ENCODE measurements at regions not wholly inside any gene's neighbourhood (a gene's known extent, or its start where the extent isn't known, plus 50 kb on each side); places are given as distances from the start of the nearest gene placed in this dataset.

DNA sequence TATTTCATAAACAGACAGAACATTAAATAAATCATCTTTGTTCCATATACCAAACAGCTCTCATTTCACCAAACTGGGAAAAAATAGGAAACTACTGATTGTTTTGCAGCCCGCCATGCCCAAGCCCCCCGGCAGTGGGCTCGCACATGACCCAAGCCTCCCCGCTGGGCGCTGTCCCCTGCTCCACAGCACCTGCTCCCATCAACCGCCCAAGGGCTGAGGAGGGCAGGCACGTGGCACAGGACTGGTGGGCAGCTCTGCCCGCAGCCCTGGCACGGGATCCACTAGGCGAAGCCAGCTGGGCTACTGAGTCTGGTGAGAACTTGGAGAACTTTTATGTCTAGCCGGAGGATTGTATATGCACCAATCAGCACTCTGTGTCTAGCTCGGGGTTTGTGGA lies 554.8 kb upstream of the CCNG1 start:
- H3K27me3 ChIP-seq (ENCODE audit: control insufficient read depth, insufficient read depth, low read length): no peaks in the 10 kb centered on the region
- DNase-seq (ENCODE audit: low read depth): no peak
- H3K4me3 ChIP-seq (ENCODE audit: low read depth, low read length): no peak overlapping the region
- H3K36me3 ChIP-seq (ENCODE audit: control insufficient read depth, insufficient read depth, low read length): no peaks in the 10 kb centered on the region
- TF ChIP-seq, protein P1, sequence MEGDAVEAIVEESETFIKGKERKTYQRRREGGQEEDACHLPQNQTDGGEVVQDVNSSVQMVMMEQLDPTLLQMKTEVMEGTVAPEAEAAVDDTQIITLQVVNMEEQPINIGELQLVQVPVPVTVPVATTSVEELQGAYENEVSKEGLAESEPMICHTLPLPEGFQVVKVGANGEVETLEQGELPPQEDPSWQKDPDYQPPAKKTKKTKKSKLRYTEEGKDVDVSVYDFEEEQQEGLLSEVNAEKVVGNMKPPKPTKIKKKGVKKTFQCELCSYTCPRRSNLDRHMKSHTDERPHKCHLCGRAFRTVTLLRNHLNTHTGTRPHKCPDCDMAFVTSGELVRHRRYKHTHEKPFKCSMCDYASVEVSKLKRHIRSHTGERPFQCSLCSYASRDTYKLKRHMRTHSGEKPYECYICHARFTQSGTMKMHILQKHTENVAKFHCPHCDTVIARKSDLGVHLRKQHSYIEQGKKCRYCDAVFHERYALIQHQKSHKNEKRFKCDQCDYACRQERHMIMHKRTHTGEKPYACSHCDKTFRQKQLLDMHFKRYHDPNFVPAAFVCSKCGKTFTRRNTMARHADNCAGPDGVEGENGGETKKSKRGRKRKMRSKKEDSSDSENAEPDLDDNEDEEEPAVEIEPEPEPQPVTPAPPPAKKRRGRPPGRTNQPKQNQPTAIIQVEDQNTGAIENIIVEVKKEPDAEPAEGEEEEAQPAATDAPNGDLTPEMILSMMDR (IDR thresholded peaks at IDR 0.05; ENCODE audit: insufficient read depth, low read length, poor library complexity, severe bottlenecking): no peak

DNA sequence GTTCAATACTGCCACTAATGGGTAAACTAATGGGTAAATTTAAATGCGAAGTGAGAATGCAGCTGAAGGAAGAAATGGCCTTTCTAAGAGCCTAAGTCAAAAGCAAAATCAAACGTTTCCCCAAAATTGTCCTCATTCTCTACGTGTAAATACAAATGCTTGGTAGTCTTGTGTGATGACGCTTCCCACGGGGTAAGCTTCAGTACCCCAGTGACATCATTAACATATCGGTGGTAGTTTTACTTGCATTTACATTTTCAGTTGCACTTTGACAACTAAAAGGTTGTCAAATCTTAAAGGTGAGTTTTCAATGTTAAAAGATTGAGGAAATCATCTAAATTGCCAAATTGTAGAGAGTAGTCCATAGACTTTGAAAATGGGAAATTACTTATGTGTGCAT lies 550.7 kb upstream of the CCNG1 start:
- no peak for DNase-seq (ENCODE audit: low read depth)
- H3K27me3 ChIP-seq (ENCODE audit: control insufficient read depth, insufficient read depth, low read length): no peaks in the 10 kb centered on the region
- H3K36me3 ChIP-seq (ENCODE audit: control insufficient read depth, insufficient read depth, low read length): no peaks in the 10 kb centered on the region
- H3K4me3 ChIP-seq (ENCODE audit: low read depth, low read length): no peak overlapping the region
- TF ChIP-seq, protein P1 (IDR thresholded peaks at IDR 0.05; ENCODE audit: insufficient read depth, low read length, poor library complexity, severe bottlenecking): no peak

DNA sequence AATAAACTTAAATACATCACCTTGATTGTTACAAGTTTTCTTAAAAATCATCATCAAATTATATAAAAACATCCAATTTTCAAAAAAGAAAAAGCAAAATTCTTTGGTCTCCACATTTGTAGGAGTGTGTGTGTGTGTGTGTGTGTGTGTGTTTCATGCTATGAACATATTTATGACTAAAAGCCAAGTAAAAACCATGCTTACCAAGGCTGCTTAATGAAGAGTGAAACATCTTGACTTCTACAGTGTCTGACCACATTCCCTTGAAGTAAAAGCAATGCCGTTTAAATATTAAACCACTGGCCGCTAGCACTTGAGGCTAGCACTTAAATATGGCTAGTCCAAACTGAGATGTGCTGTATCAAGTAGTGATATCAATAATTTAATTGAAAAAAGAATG lies 549.1 kb upstream of the CCNG1 start:
- TF ChIP-seq, protein P1 (IDR thresholded peaks at IDR 0.05; ENCODE audit: insufficient read depth, low read length, poor library complexity, severe bottlenecking): no peak
- no peak overlapping the region for H3K4me3 ChIP-seq (ENCODE audit: low read depth, low read length)
- H3K36me3 ChIP-seq (ENCODE audit: control insufficient read depth, insufficient read depth, low read length): no peaks in the 10 kb centered on the region
- DNase-seq (ENCODE audit: low read depth): peak; percentile 52
- H3K27me3 ChIP-seq (ENCODE audit: control insufficient read depth, insufficient read depth, low read length): no peaks in the 10 kb centered on the region

DNA sequence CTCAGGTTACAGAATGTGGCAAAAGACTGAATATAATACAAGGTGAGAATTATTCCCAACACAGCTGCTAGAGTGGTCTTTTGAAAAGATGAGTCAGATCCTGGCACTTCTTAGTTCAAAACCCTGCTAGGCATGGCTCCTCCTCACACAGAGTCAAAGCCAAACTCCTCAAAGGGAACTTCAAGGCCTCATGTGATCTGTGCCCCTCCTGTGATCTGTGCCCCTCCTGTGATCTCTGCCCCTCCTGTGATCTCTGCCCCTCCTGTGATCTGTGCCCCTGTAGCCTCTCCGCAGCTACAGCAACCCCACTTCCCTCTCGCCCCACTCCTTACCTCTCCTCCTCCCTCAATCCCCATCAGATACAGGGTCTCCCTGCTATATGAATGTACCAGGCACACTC lies 525.5 kb upstream of the CCNG1 start:
- TF ChIP-seq, protein P1 (IDR thresholded peaks at IDR 0.05; ENCODE audit: insufficient read depth, low read length, poor library complexity, severe bottlenecking): no peak
- no peak for DNase-seq (ENCODE audit: low read depth)
- no peak overlapping the region for H3K4me3 ChIP-seq (ENCODE audit: low read depth, low read length)
- no peaks in the 10 kb centered on the region for H3K27me3 ChIP-seq (ENCODE audit: control insufficient read depth, insufficient read depth, low read length)
- no peaks in the 10 kb centered on the region for H3K36me3 ChIP-seq (ENCODE audit: control insufficient read depth, insufficient read depth, low read length)

DNA sequence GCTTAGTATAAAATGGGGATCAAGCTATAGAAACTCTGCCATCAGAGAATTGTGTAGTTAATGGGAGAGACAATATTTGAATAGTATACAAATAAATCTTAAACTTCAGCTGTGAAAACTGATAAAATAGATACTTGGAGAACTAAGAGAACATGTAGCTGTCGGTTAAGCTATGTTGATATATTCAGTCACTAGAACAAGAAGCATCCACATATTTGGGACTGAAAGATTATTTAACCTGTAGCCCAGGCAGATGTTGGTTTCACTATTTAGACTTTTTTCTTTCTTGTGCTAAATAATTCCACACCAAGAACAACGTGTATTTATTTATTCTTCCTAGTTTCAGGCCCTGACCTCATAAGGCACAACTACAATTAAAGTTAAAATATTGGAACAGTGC lies 521.0 kb upstream of the CCNG1 start:
- TF ChIP-seq, protein P1 (IDR thresholded peaks at IDR 0.05; ENCODE audit: insufficient read depth, low read length, poor library complexity, severe bottlenecking): no peak
- DNase-seq (ENCODE audit: low read depth): no peak
- Histone ChIP-seq H3K4me3 (ENCODE audit: low read depth, low read length) (no peak overlapping the region), H3K27me3 (ENCODE audit: control insufficient read depth, insufficient read depth, low read length) (no peaks in the 10 kb centered on the region), H3K36me3 (ENCODE audit: control insufficient read depth, insufficient read depth, low read length) (no peaks in the 10 kb centered on the region)

DNA sequence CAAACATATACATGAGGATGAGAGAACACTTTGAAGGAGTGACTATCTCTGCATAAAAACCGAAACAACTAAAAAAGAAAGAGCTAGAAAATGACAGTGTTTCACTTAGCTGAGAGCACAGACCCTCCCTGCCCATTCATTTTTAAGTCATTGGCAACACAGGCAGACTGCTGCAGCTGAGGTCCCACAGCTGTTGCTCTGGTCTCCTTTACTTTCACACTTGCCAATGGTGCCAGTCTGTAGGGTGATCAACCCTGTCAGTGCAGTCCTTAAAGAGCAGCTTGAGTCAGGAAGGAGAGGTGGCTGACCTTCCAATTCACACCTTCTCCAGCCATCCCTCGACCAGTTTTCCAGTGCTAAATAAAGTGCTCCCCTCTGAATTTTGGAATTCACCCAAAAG lies 508.3 kb upstream of the CCNG1 start:
- DNase-seq (ENCODE audit: low read depth): no peak
- TF ChIP-seq, protein P1 (IDR thresholded peaks at IDR 0.05; ENCODE audit: insufficient read depth, low read length, poor library complexity, severe bottlenecking): no peak
- H3K36me3 ChIP-seq (ENCODE audit: control insufficient read depth, insufficient read depth, low read length): no peaks in the 10 kb centered on the region
- H3K4me3 ChIP-seq (ENCODE audit: low read depth, low read length): no peak overlapping the region
- no peaks in the 10 kb centered on the region for H3K27me3 ChIP-seq (ENCODE audit: control insufficient read depth, insufficient read depth, low read length)
